Ishikawa (cell line): ENCODE measurements at regions not wholly inside any gene's neighbourhood (a gene's known extent, or its start where the extent isn't known, plus 50 kb on each side); places are given as distances from the start of the nearest gene placed in this dataset.

Experiments
- CEBPB ChIP-seq: IDR thresholded peaks from 2 replicates; pipeline ENCODE4 v1.6.1; 2012
- CREB1 ChIP-seq: IDR thresholded peaks from 2 replicates; pipeline ENCODE4 v1.6.1; 2012; ENCODE audit warnings: low read depth
- EGR1 ChIP-seq: IDR thresholded peaks from 2 replicates; pipeline ENCODE4 v1.6.1; 2012
- EP300 ChIP-seq: IDR thresholded peaks from 2 replicates; pipeline ENCODE4 v1.6.1; 2012; ENCODE audit warnings: borderline replicate concordance
- FOXM1 ChIP-seq: IDR thresholded peaks from 2 replicates; pipeline ENCODE4 v1.6.1; 2012; ENCODE audit warnings: low read depth, borderline replicate concordance
- NFIC ChIP-seq: IDR thresholded peaks from 2 replicates; pipeline ENCODE4 v1.6.1; 2012
- RAD21 ChIP-seq: IDR thresholded peaks from 2 replicates; pipeline ENCODE4 v1.6.1; 2012; ENCODE audit warnings: low read depth
- TAF1 ChIP-seq: IDR thresholded peaks from 2 replicates; pipeline ENCODE4 v1.6.1; 2012; ENCODE audit warnings: low read depth, mild to moderate bottlenecking
- TCF12 ChIP-seq: IDR thresholded peaks from 2 replicates; pipeline ENCODE4 v1.6.1; 2012; ENCODE audit warnings: low read depth
- TEAD4 ChIP-seq: IDR thresholded peaks from 2 replicates; pipeline ENCODE4 v1.6.1; 2012
- YY1 ChIP-seq: IDR thresholded peaks from 2 replicates; pipeline ENCODE4 v1.6.1; 2012; ENCODE audit warnings: low read depth
- ZBTB7A ChIP-seq: IDR thresholded peaks from 2 replicates; pipeline ENCODE4 v1.6.1; 2012; ENCODE audit warnings: low read depth
- TF ChIP-seq, protein P1 (sequence below): IDR thresholded peaks from 2 replicates; pipeline ENCODE4 v1.6.1; 2012
- TF ChIP-seq, protein P2 (sequence below): IDR thresholded peaks from 2 replicates; pipeline ENCODE4 v1.6.1; 2012; ENCODE audit warnings: low read depth, mild to moderate bottlenecking
- TF ChIP-seq, protein P3 (sequence below): IDR thresholded peaks from 2 replicates; pipeline ENCODE4 v1.6.1; 2012

DNA sequence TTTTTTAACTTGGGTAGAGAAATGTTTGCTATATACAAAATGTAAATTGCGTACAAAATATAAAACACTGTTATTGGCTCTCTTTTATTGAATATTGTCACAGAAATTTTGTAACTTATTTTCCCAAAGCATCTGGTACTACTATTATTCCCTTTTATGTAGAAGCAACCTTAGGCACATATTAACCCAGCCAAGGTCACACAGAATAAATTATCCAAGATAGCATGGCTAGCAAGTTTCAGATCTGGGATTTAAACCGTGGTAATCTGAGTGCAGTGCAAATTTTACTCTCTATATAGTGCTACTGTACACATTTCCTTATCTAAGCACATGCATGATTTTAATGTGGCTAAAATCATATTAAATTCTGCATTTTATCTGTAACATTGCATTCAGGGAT is 1190.5 kb upstream of the LRRTM3 start:
- TF ChIP-seq, protein P1, sequence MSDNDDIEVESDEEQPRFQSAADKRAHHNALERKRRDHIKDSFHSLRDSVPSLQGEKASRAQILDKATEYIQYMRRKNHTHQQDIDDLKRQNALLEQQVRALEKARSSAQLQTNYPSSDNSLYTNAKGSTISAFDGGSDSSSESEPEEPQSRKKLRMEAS = no peak
- TF ChIP-seq FOXM1 = no peak
- no peak for TF ChIP-seq RAD21
- no peak for TF ChIP-seq YY1
- no peak for TF ChIP-seq EGR1
- no peak for TF ChIP-seq TAF1
- no peak for TF ChIP-seq NFIC
- no peak for TF ChIP-seq TCF12
- no peak for TF ChIP-seq ZBTB7A

DNA sequence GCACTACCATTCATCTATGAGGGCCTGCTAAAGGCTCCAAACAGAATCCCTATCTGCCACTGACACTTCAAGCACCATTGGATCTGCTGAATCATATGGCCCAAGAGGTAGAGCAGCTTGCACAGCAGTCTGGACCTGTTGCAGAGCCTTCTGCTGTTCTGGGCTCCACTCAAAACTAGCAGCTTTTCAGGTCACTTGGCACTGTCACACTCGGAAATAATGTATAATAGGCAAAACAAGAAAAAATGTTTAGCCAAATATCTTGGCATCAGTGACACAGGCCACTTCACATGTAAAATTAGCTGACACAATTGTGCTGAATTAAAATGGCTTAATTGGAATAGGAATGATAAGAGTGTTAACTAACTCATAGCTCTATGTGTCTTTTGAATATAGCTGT is 1182.9 kb upstream of the LRRTM3 start:
- TF ChIP-seq EGR1 = no peak
- no peak for TF ChIP-seq CEBPB
- TF ChIP-seq CREB1 = no peak
- no peak for TF ChIP-seq TCF12
- TF ChIP-seq FOXM1 = no peak
- TF ChIP-seq, protein P2, sequence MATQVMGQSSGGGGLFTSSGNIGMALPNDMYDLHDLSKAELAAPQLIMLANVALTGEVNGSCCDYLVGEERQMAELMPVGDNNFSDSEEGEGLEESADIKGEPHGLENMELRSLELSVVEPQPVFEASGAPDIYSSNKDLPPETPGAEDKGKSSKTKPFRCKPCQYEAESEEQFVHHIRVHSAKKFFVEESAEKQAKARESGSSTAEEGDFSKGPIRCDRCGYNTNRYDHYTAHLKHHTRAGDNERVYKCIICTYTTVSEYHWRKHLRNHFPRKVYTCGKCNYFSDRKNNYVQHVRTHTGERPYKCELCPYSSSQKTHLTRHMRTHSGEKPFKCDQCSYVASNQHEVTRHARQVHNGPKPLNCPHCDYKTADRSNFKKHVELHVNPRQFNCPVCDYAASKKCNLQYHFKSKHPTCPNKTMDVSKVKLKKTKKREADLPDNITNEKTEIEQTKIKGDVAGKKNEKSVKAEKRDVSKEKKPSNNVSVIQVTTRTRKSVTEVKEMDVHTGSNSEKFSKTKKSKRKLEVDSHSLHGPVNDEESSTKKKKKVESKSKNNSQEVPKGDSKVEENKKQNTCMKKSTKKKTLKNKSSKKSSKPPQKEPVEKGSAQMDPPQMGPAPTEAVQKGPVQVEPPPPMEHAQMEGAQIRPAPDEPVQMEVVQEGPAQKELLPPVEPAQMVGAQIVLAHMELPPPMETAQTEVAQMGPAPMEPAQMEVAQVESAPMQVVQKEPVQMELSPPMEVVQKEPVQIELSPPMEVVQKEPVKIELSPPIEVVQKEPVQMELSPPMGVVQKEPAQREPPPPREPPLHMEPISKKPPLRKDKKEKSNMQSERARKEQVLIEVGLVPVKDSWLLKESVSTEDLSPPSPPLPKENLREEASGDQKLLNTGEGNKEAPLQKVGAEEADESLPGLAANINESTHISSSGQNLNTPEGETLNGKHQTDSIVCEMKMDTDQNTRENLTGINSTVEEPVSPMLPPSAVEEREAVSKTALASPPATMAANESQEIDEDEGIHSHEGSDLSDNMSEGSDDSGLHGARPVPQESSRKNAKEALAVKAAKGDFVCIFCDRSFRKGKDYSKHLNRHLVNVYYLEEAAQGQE = no peak
- no peak for TF ChIP-seq NFIC
- TF ChIP-seq, protein P3, sequence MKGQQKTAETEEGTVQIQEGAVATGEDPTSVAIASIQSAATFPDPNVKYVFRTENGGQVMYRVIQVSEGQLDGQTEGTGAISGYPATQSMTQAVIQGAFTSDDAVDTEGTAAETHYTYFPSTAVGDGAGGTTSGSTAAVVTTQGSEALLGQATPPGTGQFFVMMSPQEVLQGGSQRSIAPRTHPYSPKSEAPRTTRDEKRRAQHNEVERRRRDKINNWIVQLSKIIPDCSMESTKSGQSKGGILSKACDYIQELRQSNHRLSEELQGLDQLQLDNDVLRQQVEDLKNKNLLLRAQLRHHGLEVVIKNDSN = no peak
- TF ChIP-seq TAF1 = no peak
- TF ChIP-seq ZBTB7A = no peak
- TF ChIP-seq RAD21 = no peak
- no peak for TF ChIP-seq YY1
- TF ChIP-seq EP300 = no peak
- TF ChIP-seq, protein P1 = no peak
- no peak for TF ChIP-seq TEAD4

DNA sequence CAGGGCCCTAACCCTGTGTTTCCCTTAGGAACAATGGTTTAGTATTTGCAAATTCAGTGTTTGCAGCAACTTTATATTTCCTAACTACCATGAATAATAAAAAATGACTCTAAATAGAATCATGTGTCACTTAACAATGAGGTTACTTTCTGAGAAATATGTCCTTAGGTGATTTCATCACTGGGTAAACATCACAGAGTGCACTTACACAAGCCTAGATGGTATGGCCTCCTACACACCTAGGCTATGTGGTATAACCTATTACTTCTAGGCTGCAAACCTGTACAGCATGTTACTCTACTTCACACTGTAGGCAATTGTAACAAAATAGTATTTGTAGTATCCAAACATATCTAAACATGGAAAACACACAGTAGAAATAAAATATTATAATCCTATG is 1174.6 kb upstream of the LRRTM3 start:
- TF ChIP-seq EGR1 (no peak), NFIC (no peak)
- TF ChIP-seq, protein P1 = no peak

DNA sequence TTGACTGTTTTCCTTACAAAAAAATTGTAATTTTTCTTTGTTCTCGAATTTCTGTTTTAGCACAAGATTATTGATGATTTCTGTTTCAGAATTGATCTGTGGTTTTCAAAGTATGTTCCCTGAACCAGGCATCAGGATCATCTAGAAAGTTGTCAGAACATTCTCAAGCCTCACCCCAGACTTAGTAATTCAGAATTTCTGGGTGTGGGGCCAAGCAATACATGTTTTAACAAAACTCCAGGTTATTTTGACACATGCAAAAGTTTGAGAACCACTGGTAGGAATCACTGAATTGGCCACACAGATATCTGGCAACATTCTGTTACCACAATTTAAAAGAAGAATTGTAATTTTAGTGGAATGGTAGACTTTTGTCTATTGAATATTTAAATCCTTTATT is 1173.9 kb upstream of the LRRTM3 start:
- TF ChIP-seq, protein P3 = no peak
- TF ChIP-seq FOXM1 (no peak), YY1 (no peak), EP300 (no peak), CREB1 (no peak), TEAD4 (no peak), RAD21 (no peak), EGR1 (no peak), ZBTB7A (no peak), CEBPB (no peak)
- TF ChIP-seq, protein P2 = no peak
- TF ChIP-seq, protein P1 = no peak

DNA sequence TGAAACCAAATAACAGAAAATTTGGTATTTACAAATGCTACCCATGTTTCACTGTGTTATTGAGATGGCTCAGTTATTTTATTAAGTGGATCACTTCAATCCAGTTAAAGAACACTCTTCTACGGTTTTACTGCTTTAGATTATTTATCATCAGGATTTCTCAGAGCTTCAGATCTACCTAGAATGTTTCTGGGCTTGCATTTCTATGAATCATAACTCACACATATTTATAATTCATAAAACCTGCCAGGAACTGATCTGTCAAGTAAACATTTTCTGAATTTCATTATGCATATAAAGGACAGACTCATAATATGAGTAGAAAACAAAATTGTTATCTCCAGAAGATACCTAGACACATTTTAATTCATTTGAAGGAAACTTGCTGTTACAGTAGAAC is 1172.3 kb upstream of the LRRTM3 start:
- TF ChIP-seq, protein P1 = no peak
- TF ChIP-seq CEBPB = no peak
- TF ChIP-seq, protein P2 = no peak
- no peak for TF ChIP-seq FOXM1
- TF ChIP-seq TEAD4 = no peak
- TF ChIP-seq, protein P3 = no peak
- TF ChIP-seq EP300 = no peak
- no peak for TF ChIP-seq YY1
- TF ChIP-seq NFIC = no peak
- no peak for TF ChIP-seq TAF1
- no peak for TF ChIP-seq ZBTB7A
- TF ChIP-seq CREB1 = no peak
- TF ChIP-seq TCF12 = no peak
- no peak for TF ChIP-seq RAD21
- TF ChIP-seq EGR1 = no peak
